Transverse colon (tissue), 4 donors: ENCODE measurements at regions not wholly inside any gene's neighbourhood (a gene's known extent, or its start where the extent isn't known, plus 50 kb on each side); places are given as distances from the start of the nearest gene placed in this dataset.

Experiments used
- DNase-seq: peaks from one replicate; pipeline ENCODE4 v3.0.0-alpha.2; 2019
- H3K27ac ChIP-seq, 4 donors: fragments of 200-600 bp; sonication (generic); 2 replicates each; pipeline ENCODE4 v1.5.1; 2016 to 2018; ENCODE audit warnings: inconsistent platforms in 4 of 4
- H3K27me3 ChIP-seq: fragments of 200-600 bp; sonication (generic); 2 replicates; pipeline ENCODE4 v1.5.1; 2017; ENCODE audit warnings: inconsistent platforms
- H3K36me3 ChIP-seq, 4 donors: fragments of 200-600 bp; sonication (generic); 2 replicates each; pipeline ENCODE4 v1.5.1; 2017 to 2019; ENCODE audit warnings: inconsistent platforms in 4 of 4
- H3K4me1 ChIP-seq, 4 donors: fragments of 200-600 bp; sonication (generic); 2 replicates each; pipeline ENCODE4 v1.5.1; 2017 to 2020; ENCODE audit warnings: inconsistent platforms in 4 of 4
- H3K4me3 ChIP-seq, 4 donors: fragments of 200-600 bp; sonication (generic); 1 replicate in 1 of 4; 2 replicates in 3 of 4; pipeline versions ENCODE4 v1.5.1 to v1.6.1; 2017 to 2019; ENCODE audit warnings: inconsistent platforms in 4 of 4
- H3K9me3 ChIP-seq, 2 donors: fragments of 200-600 bp; sonication (generic); 2 replicates each; pipeline ENCODE4 v1.5.1; 2017 to 2019; ENCODE audit warnings: inconsistent platforms in 2 of 2
- EP300 ChIP-seq: sonication (generic); formaldehyde crosslinking; IDR thresholded peaks from one replicate; pipeline ENCODE4 v1.6.1; 2017; ENCODE audit warnings: antibody characterized with exemption, low read depth
- POLR2A ChIP-seq: fragments of 450-650 bp; IDR thresholded peaks from one replicate; pipeline ENCODE4 v1.6.1; 2016; ENCODE audit warnings: antibody characterized with exemption, mild to moderate bottlenecking, moderate library complexity
- POLR2AphosphoS5 ChIP-seq, 3 donors: sonication (generic); formaldehyde crosslinking; IDR thresholded peaks; one replicate each; pipeline ENCODE4 v1.6.1; 2016; ENCODE audit warnings: antibody characterized with exemption in 3 of 3
- WGBS, 2 donors: methylation state at CpG; one replicate each; pipeline ENCODE4 v1.1.5; 2018; ENCODE audit warnings: low coverage in 1 of 2; 5-methylcytosine and 5-hydroxymethylcytosine counted together
- in situ Hi-C, 4 donors: fragments of 200-750 bp; cut with MboI; loops; one replicate each; pipeline versions ENCODE4 v1.15.0 to v1.15.1; 2017; ENCODE audit warnings: low sequenced_read_pairs in 3 of 4, low pct_ligation_motif_present in 1 of 4, low pct_unique_long_range_greater_than_20kb in 1 of 4
- intact Hi-C: fragments of 100-400 bp; cut with DNase I; formaldehyde crosslinking; loops from one replicate; pipeline ENCODE4 v1.15.1; 2023; ENCODE audit warnings: low total_unique reads
- TF ChIP-seq, protein P1 (sequence below), 5 experiments: fragments of 200-600 bp in 3 of 5; fragments of 450-650 bp in 2 of 5; sonication (generic) in 3 of 5; IDR thresholded peaks; 1 replicate in 2 of 5; 2 replicates in 3 of 5; pipeline ENCODE4 v1.5.1; 2016 to 2017; ENCODE audit warnings: antibody characterized with exemption in 5 of 5, inconsistent platforms in 3 of 5, mild to moderate bottlenecking in 2 of 5, moderate library complexity in 1 of 5

- Histone ChIP-seq H3K27me3 (no peaks in the 10 kb centered on the region), H3K4me1 (no peaks in the 10 kb centered on the region), H3K4me3 (no peak overlapping the region), H3K27ac (no peak overlapping the region), H3K36me3 (no peaks in the 10 kb centered on the region), H3K9me3 (no peaks in the 10 kb centered on the region)
- in situ Hi-C loops (no loop called here), intact Hi-C loops (no loop called here)
- DNase-seq, result no peak
- TF ChIP-seq POLR2A (no peak), EP300 (no peak), POLR2AphosphoS5 (IDR thresholded peaks at IDR 0.05) (no peak)
- TF ChIP-seq, protein P1, sequence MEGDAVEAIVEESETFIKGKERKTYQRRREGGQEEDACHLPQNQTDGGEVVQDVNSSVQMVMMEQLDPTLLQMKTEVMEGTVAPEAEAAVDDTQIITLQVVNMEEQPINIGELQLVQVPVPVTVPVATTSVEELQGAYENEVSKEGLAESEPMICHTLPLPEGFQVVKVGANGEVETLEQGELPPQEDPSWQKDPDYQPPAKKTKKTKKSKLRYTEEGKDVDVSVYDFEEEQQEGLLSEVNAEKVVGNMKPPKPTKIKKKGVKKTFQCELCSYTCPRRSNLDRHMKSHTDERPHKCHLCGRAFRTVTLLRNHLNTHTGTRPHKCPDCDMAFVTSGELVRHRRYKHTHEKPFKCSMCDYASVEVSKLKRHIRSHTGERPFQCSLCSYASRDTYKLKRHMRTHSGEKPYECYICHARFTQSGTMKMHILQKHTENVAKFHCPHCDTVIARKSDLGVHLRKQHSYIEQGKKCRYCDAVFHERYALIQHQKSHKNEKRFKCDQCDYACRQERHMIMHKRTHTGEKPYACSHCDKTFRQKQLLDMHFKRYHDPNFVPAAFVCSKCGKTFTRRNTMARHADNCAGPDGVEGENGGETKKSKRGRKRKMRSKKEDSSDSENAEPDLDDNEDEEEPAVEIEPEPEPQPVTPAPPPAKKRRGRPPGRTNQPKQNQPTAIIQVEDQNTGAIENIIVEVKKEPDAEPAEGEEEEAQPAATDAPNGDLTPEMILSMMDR (IDR thresholded peaks at IDR 0.05), result no peak
Observed at GRCh38 chr12:85393606-85394005, 113.6 kb downstream of the ALX1 start.

- H3K27ac ChIP-seq, result no peak overlapping the region
- intact Hi-C loops, result no loop called here
- 57 to 65% methylated on average over 3 of the region's 3 CpGs for WGBS, 2 donors
- no peak overlapping the region for H3K4me3 ChIP-seq
- no peak for DNase-seq
- no peaks in the 10 kb centered on the region for H3K36me3 ChIP-seq
- TF ChIP-seq POLR2AphosphoS5 (IDR thresholded peaks at IDR 0.05) (no peak), POLR2A (no peak), EP300 (no peak)
- TF ChIP-seq, protein P1 (IDR thresholded peaks at IDR 0.05), result no peak
- no peaks in the 10 kb centered on the region for H3K4me1 ChIP-seq
- in situ Hi-C loops, result no loop called here
- no peaks in the 10 kb centered on the region for H3K27me3 ChIP-seq
- no peaks in the 10 kb centered on the region for H3K9me3 ChIP-seq
Observed at GRCh38 chr12:85394065-85394464, 114.0 kb downstream of the ALX1 start.

DNA sequence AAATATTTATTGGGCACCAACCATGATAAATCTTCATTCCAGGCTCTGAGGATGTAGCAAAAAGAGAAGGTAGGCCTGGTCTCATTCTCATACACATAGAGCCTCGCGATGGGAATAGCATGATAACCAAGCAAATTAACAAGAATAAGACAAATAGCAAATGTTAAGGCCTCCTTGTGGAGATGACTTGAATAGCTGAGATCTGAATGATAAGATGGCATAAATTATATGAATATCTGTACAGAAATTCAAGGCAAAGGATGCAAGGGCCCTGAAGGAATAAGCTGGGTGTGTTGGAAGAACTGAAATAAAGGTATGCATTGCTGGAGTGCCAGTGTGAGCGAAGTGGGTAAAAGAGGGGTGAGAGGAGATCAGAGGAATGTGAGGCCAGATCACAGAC lies 114.8 kb downstream of the ALX1 start:
- no peak for DNase-seq
- in situ Hi-C loops, result no loop called here
- TF ChIP-seq EP300 (no peak), POLR2A (no peak), POLR2AphosphoS5 (IDR thresholded peaks at IDR 0.05) (no peak)
- TF ChIP-seq, protein P1 (IDR thresholded peaks at IDR 0.05), result no peak
- Histone ChIP-seq H3K4me3 (no peak overlapping the region), H3K36me3 (no peaks in the 10 kb centered on the region), H3K27ac (no peak overlapping the region), H3K27me3 (no peaks in the 10 kb centered on the region), H3K9me3 (no peaks in the 10 kb centered on the region), H3K4me1 (no peaks in the 10 kb centered on the region)
- intact Hi-C loops, result no loop called here
- 85 to 97% methylated on average over 3 of the region's 3 CpGs for WGBS, 2 donors

DNA sequence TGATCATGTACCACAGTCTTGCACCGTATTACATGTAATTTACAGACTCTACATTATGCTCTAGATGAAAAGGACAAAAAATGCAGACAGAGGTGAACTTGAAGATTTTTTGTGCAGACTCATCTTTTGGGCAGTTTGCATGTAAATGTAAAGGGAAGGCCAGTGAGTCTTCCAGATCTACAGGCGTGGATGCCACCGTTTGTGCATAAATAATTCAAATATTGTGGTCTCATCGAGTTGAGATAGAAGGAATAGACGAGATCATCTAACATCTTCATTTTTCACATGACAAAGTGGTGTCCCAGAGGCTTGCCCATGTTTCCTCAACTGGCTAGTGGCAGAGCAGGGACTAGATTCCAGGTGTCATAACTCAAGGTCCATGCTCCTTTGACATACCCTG lies 125.2 kb downstream of the ALX1 start:
- Histone ChIP-seq H3K9me3 (no peaks in the 10 kb centered on the region), H3K27me3 (no peaks in the 10 kb centered on the region), H3K4me1 (no peaks in the 10 kb centered on the region), H3K27ac (no peak overlapping the region), H3K36me3 (no peaks in the 10 kb centered on the region), H3K4me3 (no peak overlapping the region)
- TF ChIP-seq, protein P1 (IDR thresholded peaks at IDR 0.05), result no peak
- TF ChIP-seq POLR2AphosphoS5 (IDR thresholded peaks at IDR 0.05) (no peak), POLR2A (no peak), EP300 (no peak)
- in situ Hi-C loops, result no loop called here
- DNase-seq, result no peak
- intact Hi-C loops, result no loop called here
- 74 to 75% methylated on average over 5 of the region's 5 CpGs for WGBS, 2 donors
